ENCODE measurements at regions not wholly inside any gene's neighbourhood (a gene's known extent, or its start where the extent isn't known, plus 50 kb on each side); places are given as distances from the start of the nearest gene placed in this dataset.
A peak's percentile ranks its signal among the peaks of the same experiment; 100 is the strongest.

DNA sequence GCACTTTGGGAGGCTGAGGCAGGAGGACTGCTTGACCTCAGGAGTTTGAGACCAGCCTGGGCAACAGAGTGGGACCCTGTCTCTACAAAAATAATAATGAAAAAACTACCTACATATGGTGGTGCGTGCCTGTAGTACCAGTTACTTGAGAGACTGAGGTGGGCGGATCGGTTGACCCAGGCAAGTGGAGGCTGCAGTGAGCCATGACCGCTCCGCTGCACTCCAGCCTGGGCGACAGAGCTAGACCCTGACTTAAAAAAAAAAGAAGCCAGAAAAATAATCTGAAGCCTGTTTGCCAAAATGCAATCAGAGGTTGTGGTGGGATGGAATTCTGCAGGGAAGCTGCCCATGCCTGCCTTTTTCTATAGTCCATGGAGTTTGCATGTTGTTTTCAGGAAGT, 50.4 kb upstream of the GGTA1 start:
- DNase-seq = no peak

DNA sequence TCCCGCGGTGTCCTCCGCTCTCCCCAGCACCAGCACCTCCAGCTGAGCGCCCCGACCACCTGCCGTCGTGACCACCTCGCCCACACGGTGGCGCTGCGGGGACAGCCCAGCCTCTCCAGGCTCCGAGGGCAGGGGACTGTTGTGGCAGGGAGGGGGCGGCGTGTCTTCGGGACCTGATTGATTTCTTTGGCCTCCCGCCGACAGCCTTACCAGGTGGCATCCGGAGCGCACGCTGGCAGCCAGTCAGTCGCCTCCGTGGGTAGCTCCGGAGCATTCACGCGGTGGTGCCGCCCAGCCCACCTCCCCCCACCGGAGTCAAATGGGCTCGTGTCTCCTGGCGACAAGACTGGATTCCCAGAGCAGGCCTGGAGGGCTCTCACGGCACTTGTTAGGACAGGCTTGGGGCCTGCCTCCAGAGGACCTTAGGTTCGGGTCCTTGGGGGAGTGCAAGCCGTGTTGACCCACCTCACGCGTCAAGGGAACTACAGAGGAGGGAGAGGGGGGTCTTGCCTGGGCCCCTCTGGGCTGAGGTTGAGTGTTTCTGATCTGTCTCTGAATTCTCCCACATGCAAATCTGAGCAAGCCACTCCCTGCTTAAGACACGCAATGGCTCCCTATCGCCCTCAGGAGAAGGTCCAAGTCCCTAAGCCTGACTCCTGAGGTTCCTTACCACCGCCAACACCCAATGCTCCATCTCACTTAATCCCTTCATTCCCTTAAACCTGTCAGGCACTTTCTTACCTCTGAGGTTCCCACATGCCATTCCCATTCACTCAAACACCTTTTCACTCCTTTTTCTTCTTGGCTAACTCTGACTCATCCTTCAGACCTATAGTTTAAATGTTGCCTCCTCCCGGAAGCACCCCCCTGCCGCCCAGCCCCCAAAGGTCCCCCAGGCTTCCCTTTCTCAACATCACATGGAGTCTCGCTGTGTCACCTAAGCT, 51.2 kb upstream of the GGTA1 start:
- DNase-seq = peak; percentile 66

DNA sequence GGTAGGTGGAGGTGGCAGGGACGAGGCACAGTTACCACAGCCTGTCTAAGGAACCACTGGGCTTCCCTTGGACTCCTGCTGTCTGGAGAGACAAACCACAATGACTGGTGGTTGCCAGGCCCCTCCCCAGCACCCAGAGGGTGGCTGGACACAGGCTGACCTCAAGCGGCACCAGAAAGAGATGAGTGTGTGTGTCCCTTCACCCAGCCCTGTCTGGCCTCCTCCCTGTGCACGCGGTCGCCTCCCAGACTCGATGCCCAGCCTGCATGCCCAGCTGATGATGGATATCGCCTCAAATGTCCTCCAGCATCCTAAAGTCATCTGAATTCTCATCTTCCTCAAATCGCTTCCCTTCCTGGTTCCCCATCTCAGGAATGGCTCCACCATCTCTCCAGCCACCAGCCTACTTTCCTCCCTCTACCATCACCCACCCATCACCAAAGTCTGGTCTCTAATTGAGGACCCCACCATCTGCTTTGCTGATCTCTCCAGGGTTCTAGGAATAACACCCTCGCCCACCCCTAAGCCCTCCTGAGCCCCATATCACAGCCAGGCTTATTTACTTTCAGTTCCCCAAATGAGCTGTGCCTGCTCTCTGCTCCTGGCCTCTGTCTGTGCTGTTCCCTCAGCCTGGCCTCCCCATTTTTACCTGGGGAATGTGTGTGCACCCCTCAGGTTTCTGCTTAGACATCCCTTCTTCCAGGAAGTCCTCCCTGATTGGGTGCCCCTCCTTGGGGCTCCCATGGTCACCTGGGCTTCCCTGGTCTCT, 52.5 kb upstream of the GGTA1 start:
- no peak for DNase-seq

DNA sequence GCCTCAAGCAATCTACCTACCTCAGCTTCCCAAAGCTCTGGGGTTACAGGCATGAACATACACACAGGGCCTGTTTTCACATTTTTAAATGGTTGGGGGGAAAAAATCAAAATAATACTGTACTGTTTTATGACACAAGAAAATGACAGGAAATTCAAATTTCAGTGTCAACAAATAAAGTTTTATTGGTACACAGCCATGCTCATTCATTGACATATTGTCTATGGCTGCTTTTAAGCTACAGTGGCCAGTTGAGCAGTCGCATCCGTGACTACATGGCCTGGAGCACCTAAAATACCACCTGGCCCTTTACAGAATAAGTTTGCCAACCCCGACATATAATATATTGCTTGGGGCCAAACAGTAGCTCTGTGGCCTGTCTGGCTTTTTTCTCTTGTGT, 56.4 kb upstream of the GGTA1 start:
- DNase-seq = no peak

DNA sequence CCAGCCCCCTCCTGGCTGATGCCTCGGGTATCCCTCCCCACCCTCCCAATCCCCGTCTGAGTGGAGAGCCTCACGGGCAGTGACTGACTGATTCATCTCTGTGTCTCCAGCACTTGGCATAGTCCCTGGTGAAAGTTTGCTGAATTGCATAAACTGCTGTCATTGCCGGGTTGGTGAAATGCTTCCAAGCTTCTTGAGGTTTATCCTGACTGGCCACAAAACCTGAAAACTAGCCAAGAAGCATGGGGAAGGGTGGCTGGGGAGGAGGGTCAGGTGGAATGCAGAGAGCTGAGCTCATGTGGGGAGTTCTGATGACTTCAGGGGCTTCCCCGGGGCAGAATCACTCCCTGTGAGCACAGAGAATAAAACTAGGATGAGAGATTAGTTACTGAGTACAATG, 56.9 kb upstream of the GGTA1 start:
- no peak for DNase-seq

DNA sequence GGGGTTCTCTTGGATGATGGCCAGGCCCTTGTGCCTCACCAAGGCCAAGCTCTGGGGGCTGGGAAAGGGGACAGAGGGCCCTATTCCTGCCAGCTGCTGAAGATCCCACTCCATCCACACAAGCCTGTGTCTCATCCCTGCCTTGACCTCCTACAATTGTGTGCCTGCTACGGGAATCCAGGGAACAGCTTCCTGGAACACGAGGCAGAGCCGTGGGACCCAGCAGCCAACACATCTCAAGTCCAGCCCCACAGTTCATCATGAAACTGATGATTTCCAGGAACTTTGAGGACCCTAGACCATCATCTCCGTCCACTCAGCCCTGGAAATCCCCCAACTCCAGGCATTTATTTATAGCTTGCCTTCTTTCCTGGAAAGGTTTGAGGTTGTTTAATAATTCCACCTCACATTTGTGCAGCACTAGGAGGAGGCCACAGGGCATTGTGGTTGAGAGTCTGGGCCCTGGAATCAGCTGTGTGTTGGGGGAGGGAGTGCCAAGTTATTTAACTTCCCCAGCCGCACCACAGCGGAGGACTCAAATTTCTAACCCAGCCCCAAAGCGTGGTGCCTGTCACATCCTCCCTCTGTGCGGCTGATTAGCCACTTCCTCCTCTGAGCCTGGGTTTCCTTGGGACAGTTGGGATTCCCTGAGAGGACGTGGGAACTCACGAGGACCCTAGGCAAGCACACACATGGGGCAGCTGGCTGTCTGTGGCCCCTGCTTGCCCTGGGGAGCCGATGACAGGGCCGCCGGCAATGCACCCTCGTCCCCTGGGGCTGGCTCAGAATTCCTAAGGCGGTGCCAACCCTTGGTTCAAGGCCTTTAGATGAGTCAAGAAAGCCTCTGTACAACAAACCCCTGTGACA, 58.2 kb upstream of the GGTA1 start:
- peak; percentile 46 for DNase-seq

DNA sequence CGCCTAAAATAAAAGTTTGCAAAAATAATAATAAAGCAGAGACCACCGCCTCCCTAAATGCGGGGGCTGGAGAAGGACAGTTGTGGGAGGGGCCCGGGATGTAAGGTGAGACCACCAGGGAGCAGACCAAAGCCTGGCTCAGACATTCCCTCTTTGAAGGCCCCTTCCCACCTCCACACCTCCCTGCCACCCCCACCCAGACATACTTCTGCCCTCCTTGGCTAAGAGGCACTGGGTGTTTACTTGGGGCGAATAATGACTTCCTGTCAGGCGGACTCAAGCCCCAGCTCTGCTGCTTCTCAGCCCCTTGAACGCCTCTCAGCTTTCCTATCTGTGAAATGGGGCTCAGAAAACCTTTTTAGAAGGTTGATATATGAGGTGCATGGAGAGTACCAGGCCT, 58.8 kb upstream of the GGTA1 start:
- DNase-seq = no peak

DNA sequence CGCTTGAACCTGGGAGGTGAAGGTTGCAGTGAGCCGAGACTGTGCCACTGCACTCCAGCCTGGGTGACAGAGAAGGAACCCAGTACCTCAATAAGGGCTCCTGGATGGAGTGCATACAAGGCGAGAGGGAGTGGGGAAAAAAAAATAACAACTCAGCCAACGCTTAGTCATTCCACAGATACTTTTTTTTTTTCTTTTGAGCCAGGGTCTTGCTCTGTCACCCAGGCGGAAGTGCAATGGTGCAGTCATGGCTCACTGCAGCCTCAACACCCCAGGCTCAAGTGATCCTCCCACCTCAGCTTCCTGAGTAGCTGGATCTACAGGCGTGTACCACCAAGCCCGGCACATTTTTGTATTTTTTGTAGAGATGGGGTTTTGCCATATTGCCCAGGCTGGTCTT, 59.5 kb upstream of the GGTA1 start:
- peak; percentile 28 for DNase-seq

DNA sequence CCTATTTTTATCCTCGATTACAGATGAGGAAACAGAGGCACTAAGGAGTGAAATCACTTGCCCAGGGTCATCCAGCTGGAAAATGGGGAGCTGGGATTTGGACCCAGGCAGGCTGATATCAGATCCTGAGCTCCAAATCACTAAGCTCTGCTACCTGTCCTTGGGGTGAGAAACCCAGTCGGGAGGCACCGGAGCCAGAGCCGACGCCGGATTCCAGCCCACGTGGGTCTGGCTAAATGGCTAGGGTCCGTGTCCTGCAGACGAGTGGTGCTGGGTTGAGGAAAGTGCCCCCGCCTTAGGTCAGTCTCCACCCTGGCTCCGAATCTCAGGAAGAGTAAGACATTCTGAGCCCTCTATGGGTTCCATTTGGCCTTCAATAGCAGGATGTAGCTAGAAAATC, 61.3 kb upstream of the GGTA1 start:
- no peak for DNase-seq

DNA sequence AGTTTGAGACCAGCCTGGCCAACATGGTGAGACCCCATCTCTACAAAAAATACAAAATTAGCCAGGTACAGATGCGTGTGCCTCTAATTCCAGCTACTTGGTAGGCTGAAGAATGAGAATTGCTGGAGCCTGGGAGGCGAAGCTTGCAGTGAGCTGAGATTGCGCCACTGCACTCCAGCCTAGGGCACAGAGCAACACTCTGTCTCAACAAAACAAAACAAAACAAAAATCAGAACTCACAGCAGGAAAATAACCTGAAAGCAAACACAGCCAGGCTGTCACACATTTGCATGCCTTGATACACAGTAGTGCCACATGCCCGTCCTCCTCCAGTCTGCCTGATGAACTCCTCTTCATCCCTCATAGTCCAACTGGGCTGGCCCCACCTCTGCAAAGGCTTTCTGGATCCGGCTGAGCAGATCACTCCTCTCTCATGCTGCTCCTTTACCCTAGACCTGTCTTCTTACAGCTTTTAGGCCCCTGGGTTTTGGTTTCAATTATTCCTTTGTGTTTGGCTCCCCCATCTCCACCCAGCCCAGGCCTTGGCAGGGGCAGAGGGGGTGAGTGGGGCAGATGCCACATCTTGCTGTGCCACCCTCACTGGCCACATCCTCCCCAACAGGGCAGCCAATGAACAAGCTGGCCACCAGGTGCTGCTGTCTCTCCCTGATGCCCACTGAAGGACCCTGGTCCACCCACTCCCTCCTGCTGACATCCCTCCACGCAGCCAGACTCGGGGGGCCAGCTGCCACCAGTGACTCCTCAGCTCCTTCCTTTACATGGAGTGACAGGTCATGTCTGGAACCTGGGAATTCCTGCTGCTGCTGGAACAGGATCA, 62.0 kb upstream of the GGTA1 start:
- no peak for DNase-seq

DNA sequence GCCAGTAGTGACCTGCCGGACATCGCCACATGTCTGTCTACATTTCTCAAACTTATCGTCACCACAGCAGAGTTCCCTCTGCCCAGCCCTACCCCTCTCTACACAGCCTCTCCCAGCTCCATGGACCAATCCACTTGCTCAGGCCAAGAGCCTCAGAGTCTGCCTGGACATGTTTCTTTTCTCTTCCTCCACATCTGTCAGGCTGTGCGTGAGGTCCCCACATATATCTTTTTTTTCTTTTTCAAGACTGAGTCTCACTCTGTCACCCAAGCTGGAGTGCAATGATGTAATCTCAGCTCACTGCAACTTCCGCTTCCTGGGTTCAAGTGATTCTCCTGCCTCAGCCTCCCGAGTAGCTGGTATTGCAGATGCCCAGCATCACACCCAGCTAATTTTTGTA, 62.7 kb upstream of the GGTA1 start:
- DNase-seq = no peak

DNA sequence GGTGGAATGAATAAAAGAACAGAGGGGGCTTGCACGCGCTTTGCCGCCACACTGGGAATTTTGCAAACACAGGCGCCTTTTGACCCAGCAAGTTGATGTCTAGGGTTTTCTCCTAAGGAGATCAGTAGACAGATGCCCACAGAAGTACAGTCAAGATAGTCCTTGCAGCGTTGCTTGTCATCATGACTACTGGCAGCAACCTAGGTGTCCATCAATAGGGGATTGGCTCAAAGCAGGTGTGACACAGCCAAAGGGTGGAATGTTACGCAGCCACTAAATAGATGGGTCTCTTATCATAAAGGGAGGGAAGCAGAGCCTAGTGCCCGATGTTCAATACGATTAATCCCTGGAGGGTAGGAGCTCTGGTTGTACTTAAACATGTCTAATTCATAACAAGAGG, 63.8 kb upstream of the GGTA1 start:
- DNase-seq = no peak

DNA sequence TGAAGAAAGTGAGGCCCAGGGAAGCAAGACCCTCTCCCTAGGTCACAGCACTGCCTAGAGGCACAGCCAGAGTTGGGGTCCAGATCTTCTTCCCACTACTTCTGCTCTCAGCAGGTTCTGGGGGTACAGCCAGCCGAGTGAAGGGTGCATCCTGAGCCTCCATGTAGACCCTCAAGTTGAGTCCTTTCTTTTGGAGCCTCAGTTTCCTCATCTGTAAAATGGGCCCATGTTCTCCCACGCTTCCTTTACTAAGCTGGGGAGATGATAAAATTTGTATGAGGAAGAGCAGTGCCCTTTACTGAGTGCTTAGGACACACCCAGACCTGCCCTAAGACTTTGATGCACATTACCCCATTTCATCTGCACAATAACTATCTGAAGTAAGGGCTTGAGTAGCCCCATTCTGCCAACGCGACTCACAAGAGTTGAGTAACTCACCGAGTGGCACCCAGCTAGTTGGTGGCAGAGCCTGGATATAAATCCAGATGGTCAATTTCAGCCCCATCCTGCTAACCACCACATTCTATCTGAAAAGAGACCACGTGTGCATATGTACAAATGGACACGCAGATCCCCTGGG, 64.3 kb upstream of the GGTA1 start:
- no peak for DNase-seq

DNA sequence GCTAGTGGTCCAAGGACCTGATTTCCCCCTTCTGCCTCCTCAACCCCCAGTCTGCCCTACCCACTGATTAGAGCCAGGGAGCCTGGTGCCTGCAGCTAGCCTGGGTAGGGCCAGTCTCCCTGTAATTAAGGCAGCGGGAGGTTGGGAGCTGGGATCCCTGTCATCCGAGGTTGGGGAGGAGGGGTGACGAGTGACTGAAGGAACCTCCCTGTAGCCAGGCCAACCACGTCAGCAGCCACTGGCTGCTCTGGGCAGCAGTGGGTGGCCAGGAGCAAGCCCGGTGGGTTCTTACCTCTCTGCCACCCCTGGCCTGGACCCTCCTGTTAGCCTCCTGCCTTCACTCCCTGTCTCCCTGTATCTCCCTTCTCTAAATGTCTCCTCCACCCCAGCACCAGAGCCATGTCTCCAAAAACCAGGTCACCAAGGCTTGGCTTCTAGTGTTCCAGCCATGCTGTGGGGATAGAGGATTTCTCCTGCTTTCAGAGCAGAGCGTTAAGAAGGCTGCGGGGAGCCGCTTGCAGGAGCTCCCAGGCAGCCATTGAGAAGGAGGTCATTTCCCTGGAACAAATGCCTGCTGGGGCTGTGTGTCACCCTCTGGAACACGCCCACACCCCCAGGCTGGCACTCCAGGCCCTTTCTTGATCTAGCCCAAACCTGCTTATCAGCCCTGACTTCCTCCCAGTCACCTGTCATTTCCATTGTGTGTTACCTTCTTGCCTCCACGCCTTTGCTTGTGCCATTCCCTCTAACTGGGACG, 65.0 kb upstream of the GGTA1 start:
- DNase-seq = no peak

DNA sequence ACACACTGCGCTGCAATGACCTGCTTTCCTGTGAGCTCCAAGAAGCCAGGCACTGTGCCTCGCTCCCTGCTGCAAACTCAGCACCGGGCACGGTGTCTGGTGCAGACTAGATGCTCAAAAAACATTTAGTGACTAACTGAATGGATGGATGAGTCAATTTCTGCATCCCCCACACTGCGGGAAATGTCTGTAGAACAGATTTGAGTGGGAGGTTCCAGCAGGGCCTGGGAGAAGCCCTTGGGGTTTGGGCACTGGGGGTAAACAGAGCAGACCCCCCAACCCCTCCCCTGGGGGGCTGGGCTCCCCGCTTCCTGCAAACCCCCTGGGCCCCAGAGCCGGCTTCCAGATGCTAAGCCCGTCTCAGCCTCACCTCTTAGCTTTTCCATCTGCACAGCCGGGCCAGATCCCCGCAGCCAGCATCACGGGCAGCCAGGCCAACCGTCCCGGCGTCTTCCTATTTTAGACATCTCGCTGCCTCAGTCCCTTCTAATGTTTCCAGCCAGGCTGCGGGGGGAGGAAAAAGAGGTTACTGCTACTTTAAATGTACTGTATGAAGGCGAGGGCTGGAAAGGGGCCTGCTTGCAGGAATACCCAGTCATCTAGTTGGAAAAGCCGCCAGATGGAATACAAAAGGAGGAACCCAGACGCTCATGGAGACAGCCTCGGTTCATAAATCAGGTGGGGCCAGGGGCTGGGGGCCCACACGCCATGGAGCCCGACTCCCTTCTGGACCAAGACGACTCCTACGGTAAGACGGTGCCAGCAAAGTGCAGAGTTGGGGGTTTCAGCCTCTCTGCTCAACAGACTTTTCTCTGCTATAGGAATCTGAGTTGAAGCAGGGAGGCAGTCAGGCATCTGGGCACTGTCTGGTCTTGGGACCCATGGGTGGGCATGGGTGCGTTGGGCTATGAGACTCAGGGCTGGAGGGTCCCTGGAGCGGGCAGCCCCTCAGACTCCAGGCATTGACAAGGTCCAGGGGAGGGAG, 67.1 kb upstream of the GGTA1 start:
- no peak for DNase-seq

DNA sequence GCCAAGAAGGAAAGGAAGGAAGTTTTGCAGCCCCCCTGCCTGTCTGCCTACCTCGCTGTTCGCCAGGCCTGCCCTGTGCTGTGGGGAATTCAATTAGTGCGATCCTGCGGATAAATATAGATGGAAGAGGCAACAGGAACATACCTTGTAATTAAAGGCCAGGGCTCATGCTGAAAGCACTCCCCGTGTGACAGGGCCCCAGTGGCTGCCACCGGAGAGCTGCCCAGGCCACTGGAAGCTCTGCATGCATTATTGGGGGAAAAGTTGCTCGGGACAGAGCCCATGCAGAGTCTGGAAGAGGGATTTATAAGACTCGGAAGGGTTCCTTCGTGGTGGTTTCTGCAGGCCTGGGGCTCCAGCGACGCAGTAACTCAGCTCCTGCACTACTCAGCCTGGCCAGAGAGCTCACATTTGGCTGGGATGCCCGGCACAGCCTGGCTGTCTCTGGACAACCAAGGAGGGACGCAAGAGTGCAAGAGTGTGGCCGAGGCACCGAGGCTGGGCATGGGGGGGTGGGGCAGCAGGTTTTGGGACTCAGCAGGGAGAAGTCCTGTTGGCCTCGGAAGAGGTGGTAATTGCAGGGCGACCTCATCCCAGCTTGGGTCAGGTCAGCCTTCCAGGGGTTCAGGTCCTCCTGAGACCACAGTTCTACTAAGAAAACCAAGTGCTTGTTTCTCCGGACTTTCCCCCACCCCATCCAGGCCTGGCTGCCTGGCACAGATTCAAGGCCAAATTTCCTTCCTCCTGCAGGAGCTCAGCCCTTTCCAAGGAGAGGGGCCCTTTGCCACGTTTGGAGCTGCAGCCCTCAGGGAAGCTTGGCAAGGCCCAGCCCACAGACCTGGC, 68.1 kb upstream of the GGTA1 start:
- DNase-seq = no peak

DNA sequence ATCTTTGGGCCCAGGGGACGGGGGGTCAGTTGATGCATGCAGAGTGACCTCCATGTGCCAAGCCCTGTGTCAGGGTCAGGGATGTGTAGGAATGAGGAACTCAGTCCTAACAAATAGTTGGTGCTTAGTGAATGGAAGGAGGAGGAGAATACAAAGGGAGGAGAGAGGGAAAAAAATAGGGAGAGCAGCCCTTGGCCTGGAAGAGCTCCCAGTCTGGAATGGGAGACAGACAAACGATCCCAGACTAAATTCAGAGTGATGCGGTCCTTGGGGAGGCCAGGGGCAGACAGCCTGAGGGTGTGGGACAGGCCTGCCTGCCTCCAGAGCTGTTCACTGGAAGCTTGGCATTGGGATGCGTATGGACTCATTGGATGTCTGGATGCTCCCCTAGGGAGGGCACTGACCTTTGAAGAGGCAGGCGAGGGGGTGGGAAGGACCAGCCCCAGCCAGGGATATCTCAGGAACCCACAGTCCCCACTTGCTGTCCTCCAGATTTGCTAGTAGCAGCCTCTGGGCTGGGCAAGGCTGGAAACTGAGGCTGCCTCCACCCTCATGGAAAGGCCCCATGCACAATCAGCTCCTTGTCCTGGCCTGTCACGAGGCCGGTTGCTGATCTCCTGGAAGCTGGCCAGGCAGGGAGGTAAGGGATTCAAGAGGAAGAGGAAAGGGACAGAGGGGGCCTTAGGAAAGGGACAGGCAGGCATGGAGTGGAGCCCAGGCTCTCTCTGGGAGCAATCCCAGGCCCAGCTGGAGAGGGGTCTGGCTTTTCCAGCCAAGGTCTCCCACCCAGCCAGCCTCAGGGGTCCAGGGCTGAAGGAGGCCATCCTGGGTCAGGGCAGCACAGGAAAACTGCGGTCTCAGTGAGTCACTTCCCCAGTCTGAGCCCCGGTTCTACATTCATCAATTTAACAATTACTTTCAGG, 69.0 kb upstream of the GGTA1 start:
- DNase-seq = no peak

DNA sequence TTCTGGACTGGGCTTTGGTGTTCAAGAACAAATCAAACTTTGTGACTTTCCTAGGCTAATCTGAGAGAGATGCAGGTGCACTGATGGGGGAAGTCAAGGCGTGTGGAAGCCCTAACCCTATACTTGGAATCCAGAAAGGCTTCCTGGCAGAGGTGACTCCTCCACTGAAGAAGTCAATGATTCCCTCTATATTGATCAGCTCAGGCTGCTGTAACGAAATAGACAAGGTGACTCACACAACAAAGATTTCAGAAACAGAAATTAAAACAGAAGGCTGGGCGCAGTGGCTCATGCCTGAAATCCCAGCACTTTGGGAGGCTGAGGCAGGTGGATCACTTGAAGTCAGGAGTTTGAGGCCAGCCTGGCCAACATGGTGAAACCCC, 69.6 kb upstream of the GGTA1 start:
- DNase-seq = no peak

Measured in CD4-positive, alpha-beta T cell treated with Interferon gamma for 1 hour (primary cell).